ENCODE measurements at regions not wholly inside any gene's neighbourhood (a gene's known extent, or its start where the extent isn't known, plus 50 kb on each side); places are given as distances from the start of the nearest gene placed in this dataset.
A peak's percentile ranks its signal among the peaks of the same experiment; 100 is the strongest.

- DNase-seq (ENCODE audit: low spot score in 2 of 2) (no peak), FAIRE-seq (no peak)
These were observed 524.2 kb upstream of the EEF2KMT start for GRCh38 chr16:5621826-5622225.

- FAIRE-seq = no peak
These were observed 521.7 kb upstream of the EEF2KMT start for GRCh38 chr16:5619304-5619703.

DNA sequence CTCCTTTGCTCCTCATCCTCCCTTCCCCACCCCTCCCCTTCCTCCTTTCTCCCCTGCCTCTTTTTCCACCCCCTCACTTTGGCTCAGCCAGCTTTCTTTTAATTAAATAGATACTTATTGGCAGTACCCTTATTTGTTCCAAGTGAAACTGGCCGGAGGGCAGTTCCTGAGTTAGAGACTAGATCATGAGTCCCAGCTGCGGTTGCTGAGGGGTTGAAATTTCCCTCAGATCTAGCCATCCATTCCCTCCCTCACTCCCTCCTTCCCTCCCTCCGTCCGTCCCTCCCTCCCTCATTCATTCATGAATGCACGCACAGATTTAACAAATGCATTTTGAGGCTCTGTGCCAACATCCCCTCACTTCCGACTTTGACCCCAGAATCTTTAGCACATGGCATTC is 519.2 kb upstream of the EEF2KMT start:
- no peak for DNase-seq (ENCODE audit: low spot score in 2 of 2)
- no peak for FAIRE-seq

More at GRCh38 chr16:5619304-5619703, 521.7 kb upstream of the EEF2KMT start:
- no peak for DNase-seq (ENCODE audit: low spot score in 2 of 2)

DNA sequence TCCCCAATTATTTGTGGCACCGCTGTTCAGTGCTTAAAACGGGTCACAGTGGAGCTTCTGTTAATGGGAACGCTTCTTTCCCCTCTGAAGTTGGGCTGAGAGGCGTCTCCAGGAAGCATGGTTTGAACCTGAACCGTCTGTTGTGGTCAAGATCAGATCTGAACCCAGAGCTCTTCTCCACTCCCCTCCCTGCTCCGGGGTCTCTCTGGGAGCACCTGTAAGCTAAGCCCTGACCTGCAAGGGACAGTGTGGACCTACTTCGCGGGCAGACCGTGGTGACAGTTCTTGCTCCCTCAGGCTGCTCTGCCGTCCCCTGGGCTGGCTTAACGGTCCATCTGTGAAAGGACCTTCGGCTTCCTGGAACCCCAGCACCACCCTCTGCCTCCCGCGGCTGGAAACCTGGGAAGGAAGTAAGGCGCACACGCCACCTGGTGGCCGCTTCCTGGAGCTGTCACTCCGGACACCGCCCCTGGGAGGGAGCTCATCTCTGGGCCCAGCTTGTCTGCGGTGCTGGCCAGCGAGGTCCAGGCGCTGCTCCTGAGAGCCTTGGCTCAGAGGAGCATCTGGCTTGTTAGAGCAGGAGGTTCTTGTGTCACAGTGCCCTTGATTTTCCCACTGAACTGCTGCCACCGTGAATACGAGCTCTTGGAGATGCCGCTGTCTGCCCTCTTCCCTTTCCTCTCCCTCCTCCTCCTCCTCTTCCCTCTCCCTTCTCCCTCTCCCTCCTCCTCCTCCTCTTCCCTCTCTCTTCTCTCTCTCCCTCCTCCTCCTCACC is 518.5 kb upstream of the EEF2KMT start:
- FAIRE-seq = no peak
- peak in 1 of 2 donors; percentile 62 for DNase-seq (ENCODE audit: low spot score in 2 of 2)

GRCh38 chr16:5607169-5607568 is 509.6 kb upstream of the EEF2KMT start:
- FAIRE-seq = no peak
- DNase-seq (ENCODE audit: low spot score in 2 of 2) = no peak

DNA sequence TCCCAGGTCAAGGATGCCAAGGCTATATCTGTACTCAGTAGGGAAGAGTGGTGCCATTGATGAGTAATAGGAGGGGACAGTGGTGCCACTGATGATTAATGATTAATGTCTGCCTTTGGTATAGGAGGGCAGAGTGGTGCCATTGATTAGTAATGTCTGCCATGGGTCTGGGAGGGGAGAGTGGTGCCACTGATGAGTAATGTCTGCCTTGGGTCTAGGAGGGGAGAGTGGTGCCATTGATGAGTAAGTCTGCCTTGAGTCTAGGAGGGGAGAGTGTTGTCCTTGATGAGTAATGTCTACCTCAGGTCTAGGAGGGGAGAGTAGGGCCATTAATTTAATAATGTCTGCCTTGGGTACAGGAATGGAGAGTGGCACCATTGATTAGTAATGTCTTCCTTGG is 507.8 kb upstream of the EEF2KMT start:
- DNase-seq (ENCODE audit: low spot score in 2 of 2) = no peak

DNA sequence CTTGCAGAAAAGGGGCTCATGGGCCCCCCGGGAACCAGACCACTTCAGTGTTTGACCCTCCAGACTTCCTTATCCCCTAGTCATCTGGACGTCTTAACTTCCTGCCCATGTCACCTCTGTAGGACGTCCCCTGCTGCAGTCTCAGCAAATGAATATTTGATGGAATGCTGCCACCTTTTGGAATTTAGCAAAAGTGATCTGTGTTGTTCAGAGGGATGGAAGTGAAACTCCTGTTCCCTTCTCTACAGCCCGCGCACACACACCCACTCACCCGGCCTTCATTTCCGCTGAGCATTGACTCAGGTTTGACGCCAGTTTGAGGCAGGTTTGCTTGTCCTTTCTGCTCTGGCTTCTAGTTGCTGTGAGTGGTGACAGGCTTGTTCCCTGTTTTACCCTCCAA is 507.2 kb upstream of the EEF2KMT start:
- DNase-seq (ENCODE audit: low spot score in 2 of 2) = peak in 1 of 2 donors; percentile 54
- no peak for FAIRE-seq

More for the DNA sequence above, 507.8 kb upstream of the EEF2KMT start:
- FAIRE-seq = no peak

- FAIRE-seq (no peak), DNase-seq (ENCODE audit: low spot score in 2 of 2) (no peak)
These were observed 506.2 kb upstream of the EEF2KMT start for GRCh38 chr16:5603836-5604235.

GRCh38 chr16:5601957-5602356 is 504.4 kb upstream of the EEF2KMT start:
- no peak for FAIRE-seq
- no peak for DNase-seq (ENCODE audit: low spot score in 2 of 2)

DNA sequence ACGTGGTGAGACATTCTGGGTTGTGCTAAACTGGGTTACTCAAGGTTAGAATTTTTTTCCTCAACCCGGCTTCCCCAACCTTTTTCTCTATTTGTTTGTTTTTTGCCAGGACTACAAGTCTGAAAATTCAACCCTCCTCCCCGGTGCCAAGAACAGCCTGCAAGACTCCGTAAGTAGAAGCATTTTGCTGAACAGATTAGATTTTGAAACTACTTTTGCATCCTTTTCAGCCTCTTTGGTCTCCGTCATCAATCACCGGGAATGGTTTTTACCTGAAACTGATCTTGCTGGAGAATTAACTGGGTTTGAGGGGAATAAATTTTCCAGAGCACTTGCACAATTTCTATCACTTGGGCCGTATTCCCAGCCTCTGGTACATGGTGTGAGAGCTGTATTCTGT is 501.2 kb upstream of the EEF2KMT start:
- DNase-seq (ENCODE audit: low spot score in 2 of 2) = no peak
- no peak for FAIRE-seq

DNA sequence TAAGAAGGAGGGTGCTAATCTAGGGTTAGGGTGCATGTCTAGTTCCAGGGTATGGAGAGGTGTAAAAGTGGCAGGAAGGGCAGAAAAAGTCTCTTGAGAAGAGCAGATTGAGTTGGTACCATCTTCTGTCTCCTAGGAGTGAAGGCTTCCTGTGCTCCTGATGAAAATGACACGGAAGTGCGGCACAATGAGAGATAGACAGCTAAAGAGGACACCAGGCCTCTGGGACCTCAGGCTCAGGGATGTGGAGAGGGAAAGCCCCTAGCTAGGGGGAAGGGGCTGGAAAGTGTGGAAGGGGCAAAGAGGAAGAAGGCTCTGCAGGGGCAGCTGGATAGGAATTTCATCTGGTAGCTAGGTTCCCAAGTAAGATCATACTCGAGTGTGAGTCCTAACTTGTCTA is 498.3 kb upstream of the EEF2KMT start:
- DNase-seq (ENCODE audit: low spot score in 2 of 2) = no peak
- FAIRE-seq = no peak

DNA sequence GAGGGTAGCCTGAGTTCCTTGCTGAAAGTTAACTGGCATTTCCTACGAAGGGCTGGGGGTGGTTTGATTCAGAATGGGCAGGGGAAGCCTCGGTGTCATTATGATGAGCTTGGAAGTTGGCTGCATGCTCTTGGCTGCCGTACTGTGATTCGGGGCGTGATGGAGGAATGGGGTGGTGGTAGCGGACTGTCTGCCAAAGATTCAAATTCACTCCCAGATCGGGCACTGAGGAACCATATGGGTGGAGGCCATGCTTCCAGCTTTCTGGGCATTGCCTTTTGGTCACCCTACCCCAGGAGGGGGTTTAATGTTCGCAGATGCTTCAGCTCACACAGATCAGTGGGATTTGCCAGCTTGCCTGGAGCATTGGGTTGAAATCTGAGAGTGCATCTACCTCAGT is 492.8 kb upstream of the EEF2KMT start:
- FAIRE-seq (no peak), DNase-seq (ENCODE audit: low spot score in 2 of 2) (no peak)

GRCh38 chr16:5589812-5590373 is 492.3 kb upstream of the EEF2KMT start:
- FAIRE-seq = no peak
- DNase-seq (ENCODE audit: low spot score in 2 of 2) = no peak

- FAIRE-seq (no peak), DNase-seq (ENCODE audit: low spot score in 2 of 2) (no peak)
These were observed 486.5 kb upstream of the EEF2KMT start for GRCh38 chr16:5584109-5584508.

DNA sequence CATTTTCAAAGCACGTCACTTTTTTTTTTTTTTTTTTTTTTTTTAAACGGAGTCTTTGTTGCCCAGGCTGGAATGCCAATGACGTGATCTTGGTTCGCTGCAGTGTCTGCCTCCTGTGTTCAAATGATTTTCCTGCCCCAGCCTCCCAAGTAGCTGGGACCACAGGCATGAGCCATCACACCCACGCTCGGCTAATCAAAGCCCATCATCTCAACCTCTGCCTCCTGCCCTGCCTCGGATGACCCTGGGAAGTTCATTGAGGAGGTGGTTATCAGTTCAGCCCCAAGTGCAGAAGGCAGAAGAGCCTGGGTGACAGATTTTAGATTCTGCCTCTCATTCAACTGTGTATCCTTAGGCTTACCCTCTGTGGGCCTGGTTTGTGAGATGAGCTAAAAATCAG is 484.9 kb upstream of the EEF2KMT start:
- DNase-seq (ENCODE audit: low spot score in 2 of 2) (no peak), FAIRE-seq (no peak)

DNA sequence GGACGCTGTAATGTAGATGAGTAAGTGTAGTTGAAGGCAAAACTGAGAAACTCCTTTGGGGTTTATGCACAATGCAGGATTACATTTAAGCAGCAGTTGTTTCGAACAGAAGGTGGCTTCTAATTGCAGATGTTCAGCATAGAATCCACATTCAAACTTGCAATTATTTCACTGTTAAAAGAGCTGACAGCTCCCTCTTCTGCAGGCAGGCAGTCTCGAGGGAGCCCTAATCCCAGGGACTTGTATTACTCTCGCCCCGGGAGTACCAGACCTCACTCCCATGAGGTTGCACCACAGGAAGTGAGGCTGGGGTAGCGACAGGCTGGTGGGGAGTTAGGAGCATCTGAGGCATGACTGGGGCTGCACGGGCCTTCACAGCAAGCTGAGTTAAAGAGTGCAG is 484.3 kb upstream of the EEF2KMT start:
- DNase-seq (ENCODE audit: low spot score in 2 of 2) = no peak

DNA sequence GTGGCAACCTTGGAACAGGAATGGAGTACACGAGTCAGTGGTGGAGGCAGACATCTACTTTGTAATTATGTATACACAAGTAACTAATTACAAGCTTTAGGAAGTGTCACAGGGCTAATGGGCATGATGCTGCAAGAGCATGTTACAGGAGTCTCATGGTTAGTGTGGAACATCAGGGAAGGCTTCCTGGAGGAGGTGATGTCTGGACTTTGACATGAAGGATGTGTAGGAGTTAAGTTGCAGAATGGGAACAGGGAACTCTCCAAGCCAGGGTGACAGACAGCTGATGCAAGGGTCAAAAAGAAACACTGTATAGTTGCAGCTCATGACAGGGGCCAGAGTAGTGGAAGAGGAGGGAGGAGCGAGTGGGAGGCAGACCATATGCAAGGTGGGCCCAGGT is 483.8 kb upstream of the EEF2KMT start:
- DNase-seq (ENCODE audit: low spot score in 2 of 2) (no peak), FAIRE-seq (no peak)

More for the DNA sequence above, 484.3 kb upstream of the EEF2KMT start:
- no peak for FAIRE-seq

DNA sequence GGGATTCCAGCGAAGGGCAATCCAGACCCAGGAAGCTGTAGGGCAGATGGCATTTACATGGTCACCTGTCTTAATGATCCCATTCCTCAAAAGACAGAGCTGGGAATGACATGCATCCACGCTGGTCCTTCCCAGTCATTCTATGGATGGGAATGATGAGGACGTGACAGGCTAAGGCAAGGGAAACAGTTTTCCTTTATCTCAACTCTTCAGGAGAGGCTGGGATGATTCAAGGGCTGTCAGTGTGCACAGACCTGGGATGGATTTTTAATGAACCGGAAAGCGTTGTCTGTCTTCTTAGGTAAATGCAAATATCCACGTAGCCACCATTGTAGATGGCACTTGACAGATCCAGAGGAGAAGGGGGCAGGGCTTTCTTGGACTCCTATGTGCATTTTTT is 483.2 kb upstream of the EEF2KMT start:
- DNase-seq (ENCODE audit: low spot score in 2 of 2) (no peak), FAIRE-seq (no peak)

- DNase-seq (ENCODE audit: low spot score in 2 of 2) (no peak), FAIRE-seq (no peak)
These were observed 482.7 kb upstream of the EEF2KMT start for GRCh38 chr16:5580296-5580695.

DNA sequence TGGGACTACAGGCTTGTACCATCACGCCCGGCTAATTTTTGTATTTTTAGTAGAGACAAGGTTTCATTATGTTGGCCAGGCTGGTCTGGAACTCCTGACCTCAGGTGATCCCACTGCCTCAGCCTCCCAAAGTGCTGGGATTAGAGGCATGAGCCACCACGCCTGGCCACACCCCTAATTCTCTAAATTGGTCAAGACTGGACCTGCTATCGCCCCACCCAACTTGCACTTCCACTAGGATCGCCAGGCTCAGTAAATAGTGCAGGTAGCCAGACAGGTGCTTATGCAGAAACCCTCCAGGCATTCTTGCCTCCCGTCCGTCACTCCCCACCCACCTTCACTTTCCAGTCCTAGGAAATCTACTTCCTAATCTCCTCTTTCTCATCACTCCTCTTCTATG is 481.4 kb upstream of the EEF2KMT start:
- FAIRE-seq = no peak
- no peak for DNase-seq (ENCODE audit: low spot score in 2 of 2)

DNA sequence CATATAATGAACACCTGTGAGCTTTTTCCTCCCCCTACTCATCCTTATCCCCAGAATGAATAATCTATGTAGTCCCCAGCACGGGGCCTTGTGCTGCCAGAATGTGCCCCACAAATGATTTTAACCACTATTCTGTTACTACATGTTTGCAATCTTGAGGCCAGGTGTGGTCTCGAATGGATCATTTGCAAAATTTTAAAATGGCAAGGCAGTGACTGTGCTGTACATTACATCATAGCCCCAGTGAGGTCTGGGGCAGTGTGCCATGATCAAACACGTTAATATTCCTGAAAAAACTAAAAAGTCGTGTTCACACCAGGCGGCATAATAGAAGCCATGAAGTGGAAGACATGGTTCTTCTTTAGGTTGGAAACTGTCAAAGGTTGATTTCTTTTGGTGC is 479.9 kb upstream of the EEF2KMT start:
- FAIRE-seq (no peak), DNase-seq (ENCODE audit: low spot score in 2 of 2) (no peak)

GRCh38 chr16:5575646-5576245 is 478.2 kb upstream of the EEF2KMT start:
- no peak for FAIRE-seq
- no peak for DNase-seq (ENCODE audit: low spot score in 2 of 2)

All from frontal cortex (tissue), 3 donors.